ENCODE measurements at regions not wholly inside any gene's neighbourhood (a gene's known extent, or its start where the extent isn't known, plus 50 kb on each side); places are given as distances from the start of the nearest gene placed in this dataset.
"Not testable (repeated sequence)": the region's sequence is repeated elsewhere in the genome, so short reads cannot be mapped to it uniquely, and the experiment has no call there.

- no peak for DNase-seq
These were observed 159.4 kb downstream of the PMAIP1 start for GRCh38 chr18:60059216-60059615.

- DNase-seq: peak; percentile 21
These were observed 154.0 kb downstream of the PMAIP1 start for GRCh38 chr18:60053747-60054304.

GRCh38 chr18:60050821-60051220 lies 151.0 kb downstream of the PMAIP1 start:
- DNase-seq: peak; percentile 8

GRCh38 chr18:60049172-60049571 lies 149.4 kb downstream of the PMAIP1 start:
- DNase-seq: no peak

- DNase-seq: no peak
These were observed 147.8 kb downstream of the PMAIP1 start for GRCh38 chr18:60047556-60047955.

- DNase-seq: no peak
These were observed 144.7 kb downstream of the PMAIP1 start for GRCh38 chr18:60044290-60045006.

GRCh38 chr18:60040971-60041370 lies 141.2 kb downstream of the PMAIP1 start:
- DNase-seq: no peak

GRCh38 chr18:60038731-60039130 lies 138.9 kb downstream of the PMAIP1 start:
- no peak for DNase-seq

- no peak for DNase-seq
These were observed 127.6 kb downstream of the PMAIP1 start for GRCh38 chr18:60027397-60027796.

GRCh38 chr18:60024857-60025256 lies 125.1 kb downstream of the PMAIP1 start:
- no peak for DNase-seq

GRCh38 chr18:60024345-60024744 lies 124.5 kb downstream of the PMAIP1 start:
- no peak for DNase-seq

- DNase-seq: no peak
These were observed 123.0 kb downstream of the PMAIP1 start for GRCh38 chr18:60022671-60023276.

- DNase-seq: no peak
These were observed 121.8 kb downstream of the PMAIP1 start for GRCh38 chr18:60021556-60021955.

GRCh38 chr18:60020107-60020925 lies 120.5 kb downstream of the PMAIP1 start:
- DNase-seq: no peak

GRCh38 chr18:60019463-60019840 lies 119.7 kb downstream of the PMAIP1 start:
- no peak for DNase-seq

GRCh38 chr18:60018618-60019462 lies 119.0 kb downstream of the PMAIP1 start:
- no peak for DNase-seq

GRCh38 chr18:60018134-60018533 lies 118.3 kb downstream of the PMAIP1 start:
- not testable (repeated sequence) for DNase-seq

- DNase-seq: no peak
These were observed 117.6 kb downstream of the PMAIP1 start for GRCh38 chr18:60017371-60017770.

- not testable (repeated sequence) for DNase-seq
These were observed 116.0 kb downstream of the PMAIP1 start for GRCh38 chr18:60015826-60016225.

- DNase-seq: not testable (repeated sequence)
These were observed 113.4 kb downstream of the PMAIP1 start for GRCh38 chr18:60013148-60013547.

GRCh38 chr18:60010984-60011383 lies 111.2 kb downstream of the PMAIP1 start:
- no peak for DNase-seq

- no peak for DNase-seq
These were observed 110.7 kb downstream of the PMAIP1 start for GRCh38 chr18:60010513-60010912.

- no peak for DNase-seq
These were observed 107.9 kb downstream of the PMAIP1 start for GRCh38 chr18:60007661-60008060.
